H1 (cell line): ENCODE measurements at regions not wholly inside any gene's neighbourhood (a gene's known extent, or its start where the extent isn't known, plus 50 kb on each side); places are given as distances from the start of the nearest gene placed in this dataset.

Source experiments
- CTCF ChIA-PET: fragments of 300-600 bp; sonication (Branson Sonifier 250); formaldehyde crosslinking; loops from one replicate; lab custom pipeline; 2021; ENCODE audit not compliant: partially characterized antibody; lab: Charles Lee
- POLR2A ChIA-PET: fragments of 300-600 bp; sonication (Branson Sonifier 250); formaldehyde crosslinking; loops from one replicate; lab custom pipeline; 2021; ENCODE audit warnings: inconsistent platforms; ENCODE audit not compliant: partially characterized antibody; lab: Charles Lee
- DNase-seq, 2 experiments: peaks; one replicate each; pipeline versions ENCODE4 v3.0.0 to v3.0.0-alpha.2; 2010 to 2022; ENCODE audit warnings: low spot score in 2 of 2, low read depth in 1 of 2, mixed read lengths in 1 of 2
- FAIRE-seq: peaks from 2 replicates; lab custom pipeline; 2011; peaks lifted over from hg19 to GRCh38; lab: Jason Lieb, UNC
- H2AFZ ChIP-seq: 2 replicates; pipeline ENCODE4 v1.8.1; 2012; ENCODE audit warnings: low read length, inconsistent platforms
- H2AK5ac ChIP-seq: 2 replicates; pipeline ENCODE4 v1.6.1; 2013; ENCODE audit warnings: low read depth, low read length
- H2BK120ac ChIP-seq: replicated peaks from 2 replicates; pipeline ENCODE3; 2013; ENCODE audit warnings: low read depth, low read length, inconsistent platforms
- H2BK12ac ChIP-seq: 2 replicates; pipeline ENCODE4 v1.6.1; 2013; ENCODE audit warnings: low read depth, low read length
- H2BK15ac ChIP-seq: 2 replicates; pipeline ENCODE4 v1.6.1; 2013; ENCODE audit warnings: low read length
- H2BK20ac ChIP-seq: 2 replicates; pipeline ENCODE4 v1.6.1; 2013; ENCODE audit warnings: low read length
- H2BK5ac ChIP-seq: 2 replicates; pipeline ENCODE4 v1.6.1; 2013; ENCODE audit warnings: low read depth, low read length
- H3K14ac ChIP-seq: 2 replicates; pipeline ENCODE4 v1.6.1; 2013; ENCODE audit warnings: inconsistent platforms; ENCODE audit not compliant: insufficient read length
- H3K18ac ChIP-seq: 2 replicates; pipeline ENCODE4 v1.6.1; 2013; ENCODE audit warnings: low read length; ENCODE audit errors: extremely low read depth
- H3K23ac ChIP-seq: 2 replicates; pipeline ENCODE4 v1.6.1; 2013; ENCODE audit warnings: inconsistent platforms; ENCODE audit not compliant: insufficient read length
- H3K23me2 ChIP-seq: 2 replicates; pipeline ENCODE4 v1.6.1; 2013; ENCODE audit warnings: low read depth, low read length
- H3K27ac ChIP-seq: 2 replicates; pipeline ENCODE4 v1.6.1; 2011; ENCODE audit warnings: low read depth, low read length, inconsistent platforms
- H3K27me3 ChIP-seq, 4 experiments: replicated peaks in 1 of 4; 1 replicate in 1 of 4; 2 replicates in 3 of 4; pipeline versions ENCODE4 v1.6.1 to v1.8.1; 2011 to 2013; ENCODE audit warnings: low read length in 3 of 4, mild to moderate bottlenecking in 3 of 4, inconsistent platforms in 2 of 4, mixed read lengths in 2 of 4, moderate library complexity in 1 of 4; ENCODE audit not compliant: control insufficient read depth in 3 of 4, insufficient read depth in 3 of 4; ENCODE audit errors: extremely low read depth in 1 of 4
- H3K36me3 ChIP-seq, 4 experiments: 2 replicates each; pipeline versions ENCODE4 v1.6.1 to v1.8.1; 2011 to 2013; ENCODE audit warnings: mild to moderate bottlenecking in 4 of 4, low read length in 3 of 4, moderate library complexity in 2 of 4, control low read depth in 1 of 4, inconsistent platforms in 1 of 4; ENCODE audit not compliant: insufficient read depth in 4 of 4, control insufficient read depth in 2 of 4
- H3K4ac ChIP-seq: replicated peaks from 2 replicates; pipeline ENCODE3; 2013; ENCODE audit warnings: low read length, low read depth, mixed read lengths, inconsistent platforms; ENCODE audit not compliant: insufficient read length
- H3K4me1 ChIP-seq, 4 experiments: replicated peaks in 1 of 4; 1 replicate in 1 of 4; 2 replicates in 3 of 4; pipeline versions ENCODE4 v1.6.1 to v1.8.1; 2011 to 2013; ENCODE audit warnings: low read length in 3 of 4, inconsistent platforms in 2 of 4, mixed read lengths in 1 of 4; ENCODE audit not compliant: insufficient read depth in 4 of 4, control insufficient read depth in 3 of 4
- H3K4me2 ChIP-seq, 2 experiments: 2 replicates each; pipeline versions ENCODE4 v1.6.1 to v1.8.1; 2011 to 2013; ENCODE audit warnings: low read depth in 2 of 2, low read length in 2 of 2, control low read depth in 1 of 2, inconsistent platforms in 1 of 2, mild to moderate bottlenecking in 1 of 2; ENCODE audit not compliant: insufficient read depth in 1 of 2
- H3K4me3 ChIP-seq, 4 experiments: fragments of 200-600, 300-600 bp in 1 of 4; sonication (generic), shearing (Covaris generic), sonication (Bioruptor Twin) in 1 of 4; 2 replicates each; pipeline versions ENCODE4 v1.5.1 to v1.8.1; 2011 to 2016; ENCODE audit warnings: low read length in 4 of 4, low read depth in 3 of 4, control low read depth in 2 of 4, inconsistent platforms in 2 of 4, mild to moderate bottlenecking in 2 of 4, mixed read lengths in 1 of 4, moderate library complexity in 1 of 4; ENCODE audit not compliant: insufficient read depth in 2 of 4; ENCODE audit errors: extremely low read depth in 1 of 4
- H3K56ac ChIP-seq: replicated peaks from 2 replicates; pipeline ENCODE3; 2013; ENCODE audit warnings: low read depth, mild to moderate bottlenecking, mixed read lengths, low read length, inconsistent platforms; ENCODE audit not compliant: insufficient read length
- H3K79me1 ChIP-seq: 2 replicates; pipeline ENCODE4 v1.6.1; 2013; ENCODE audit warnings: low read depth, low read length, control low read depth
- H3K79me2 ChIP-seq, 2 experiments: 2 replicates each; pipeline versions ENCODE4 v1.6.1 to v1.8.1; 2012 to 2013; ENCODE audit warnings: low read length in 2 of 2, mild to moderate bottlenecking in 2 of 2, inconsistent platforms in 1 of 2; ENCODE audit not compliant: insufficient read depth in 2 of 2, control insufficient read depth in 1 of 2
- H3K9ac ChIP-seq, 4 experiments: replicated peaks in 1 of 4; 1 replicate in 1 of 4; 2 replicates in 3 of 4; pipeline versions ENCODE4 v1.6.1 to v1.8.1; 2011 to 2013; ENCODE audit warnings: low read depth in 3 of 4, low read length in 3 of 4, control low read depth in 2 of 4, mild to moderate bottlenecking in 2 of 4, moderate library complexity in 2 of 4, inconsistent platforms in 1 of 4; ENCODE audit errors: extremely low read depth in 1 of 4
- H3K9me3 ChIP-seq, 2 experiments: 2 replicates each; pipeline versions ENCODE4 v1.6.1 to v1.8.1; 2012 to 2013; ENCODE audit warnings: mild to moderate bottlenecking in 2 of 2, moderate library complexity in 2 of 2, control low read depth in 1 of 2, inconsistent platforms in 1 of 2, low read depth in 1 of 2, low read length in 1 of 2, mixed read lengths in 1 of 2; ENCODE audit not compliant: insufficient read depth in 2 of 2
- H4K20me1 ChIP-seq, 2 experiments: replicated peaks in 1 of 2; 2 replicates each; pipeline versions ENCODE3 to v1.8.1; 2011 to 2013; ENCODE audit warnings: inconsistent platforms in 2 of 2, low read length in 2 of 2, mild to moderate bottlenecking in 1 of 2; ENCODE audit not compliant: insufficient read depth in 2 of 2, control insufficient read depth in 1 of 2
- H4K5ac ChIP-seq: 2 replicates; pipeline ENCODE4 v1.6.1; 2013; ENCODE audit warnings: low read length, low read depth, mixed read lengths, inconsistent platforms; ENCODE audit not compliant: insufficient read length
- H4K8ac ChIP-seq: 2 replicates; pipeline ENCODE4 v1.8.0; 2013; ENCODE audit warnings: mild to moderate bottlenecking, moderate library complexity, low read length, inconsistent platforms; ENCODE audit not compliant: insufficient read depth; ENCODE audit errors: extremely low read depth
- H4K91ac ChIP-seq: replicated peaks from 2 replicates; pipeline ENCODE3; 2013; ENCODE audit warnings: low read length, mixed read lengths, inconsistent platforms; ENCODE audit not compliant: insufficient read length
- BACH1 ChIP-seq: IDR thresholded peaks from 2 replicates; pipeline ENCODE4 v1.6.1; 2012; ENCODE audit warnings: low read length, improper control_type of control experiment
- CBX8 ChIP-seq: fragments of 300-800, 300-1000 bp; sonication (generic); IDR thresholded peaks from 2 replicates; pipeline ENCODE4 v1.7.1; 2016; ENCODE audit warnings: low read depth, low read length, borderline replicate concordance
- EGR1 ChIP-seq: IDR thresholded peaks from 2 replicates; pipeline ENCODE4 v1.6.1; 2011; ENCODE audit warnings: low read depth, low read length, borderline replicate concordance
- HDAC6 ChIP-seq: IDR thresholded peaks from one replicate; pipeline ENCODE4 v1.7.1; 2012; ENCODE audit warnings: low read depth, mild to moderate bottlenecking, inconsistent platforms, low read length, moderate library complexity
- RAD21 ChIP-seq, 2 experiments: IDR thresholded peaks in 1 of 2; conservative IDR thresholded peaks in 1 of 2; 2 replicates each; pipeline ENCODE4 v1.6.1; 2011; ENCODE audit warnings: low read depth in 2 of 2, low read length in 2 of 2, improper control_type of control experiment in 1 of 2, inconsistent platforms in 1 of 2, mild to moderate bottlenecking in 1 of 2, moderate library complexity in 1 of 2
- SIRT6 ChIP-seq: IDR thresholded peaks from one replicate; pipeline ENCODE4 v1.7.1; 2012; ENCODE audit warnings: low read length, inconsistent platforms
- SUZ12 ChIP-seq: fragments of 200-600 bp; sonication (generic); IDR thresholded peaks from 2 replicates; pipeline ENCODE4 v1.6.1; 2012; ENCODE audit warnings: mild to moderate bottlenecking, inconsistent platforms, low read length, moderate library complexity, mixed read lengths
- TF ChIP-seq, protein P1 (sequence below): IDR thresholded peaks from 2 replicates; pipeline ENCODE4 v1.6.1; 2012; ENCODE audit warnings: inconsistent platforms

DNA sequence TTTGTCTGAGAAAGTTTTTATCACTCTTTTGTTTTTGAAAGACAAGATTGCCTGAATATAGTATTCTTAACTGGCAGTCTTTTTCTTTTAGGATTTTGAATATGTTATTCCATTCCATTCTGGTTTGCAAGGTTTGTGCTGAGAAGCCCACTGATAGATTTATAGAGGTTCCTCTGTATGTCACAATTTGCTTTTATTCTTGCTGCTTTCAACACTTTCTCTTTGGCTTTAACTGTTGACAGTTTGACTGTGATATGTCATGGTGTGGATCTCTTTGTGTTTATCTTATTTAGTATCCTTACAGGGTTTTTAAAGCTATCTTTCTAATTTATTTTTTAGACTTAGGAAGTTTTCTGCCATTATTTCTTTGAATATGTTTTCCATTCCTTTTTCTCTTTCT is 331.2 kb upstream of the ATP11B start:
- Histone ChIP-seq H3K9me3 (peaks cover 0 to 3% of the 10 kb centered on the region in 2 experiments; a peak in 1 of 4 replicates), H3K9ac (no peak overlapping the region), H3K4me1 (no peaks in the 10 kb centered on the region), H3K4ac (no peak overlapping the region), H2BK20ac (no peak overlapping the region), H2AFZ (no peak overlapping the region), H4K8ac (no peak overlapping the region), H2BK15ac (no peak overlapping the region), H2BK12ac (no peak overlapping the region), H3K56ac (no peak overlapping the region), H3K4me3 (no peak overlapping the region), H3K79me1 (no peaks in the 10 kb centered on the region), H2BK5ac (no peak overlapping the region), H3K4me2 (no peak overlapping the region), H3K23ac (no peak overlapping the region), H3K27me3 (no peaks in the 10 kb centered on the region), H2BK120ac (no peak overlapping the region), H3K36me3 (no peaks in the 10 kb centered on the region), H3K18ac (no peak overlapping the region), H4K91ac (no peak overlapping the region), H3K14ac (no peak overlapping the region), H3K79me2 (no peaks in the 10 kb centered on the region), H4K20me1 (no peaks in the 10 kb centered on the region), H2AK5ac (no peak overlapping the region), H3K27ac (no peak overlapping the region), H3K23me2 (no peaks in the 10 kb centered on the region), H4K5ac (no peak overlapping the region)
- ChIA-PET POLR2A (no interaction called here), CTCF (no interaction called here)
- no peak for TF ChIP-seq CBX8
- TF ChIP-seq SUZ12, result no peak
- no peak for TF ChIP-seq EGR1
- no peak for TF ChIP-seq SIRT6
- no peak for TF ChIP-seq HDAC6
- no peak for TF ChIP-seq RAD21 (IDR thresholded peaks at IDR 0.05 in 1 of 2, conservative IDR thresholded peaks at IDR 0.05 in 1 of 2; ENCODE audit: low read depth in 2 of 2, low read length in 2 of 2)
- no peak for TF ChIP-seq BACH1
- TF ChIP-seq, protein P1, sequence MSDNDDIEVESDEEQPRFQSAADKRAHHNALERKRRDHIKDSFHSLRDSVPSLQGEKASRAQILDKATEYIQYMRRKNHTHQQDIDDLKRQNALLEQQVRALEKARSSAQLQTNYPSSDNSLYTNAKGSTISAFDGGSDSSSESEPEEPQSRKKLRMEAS, result no peak
- DNase-seq (no peak), FAIRE-seq (no peak)
